DOHH2 (cell line): ENCODE measurements at regions not wholly inside any gene's neighbourhood (a gene's known extent, or its start where the extent isn't known, plus 50 kb on each side); places are given as distances from the start of the nearest gene placed in this dataset.

Experiments used
- EZH2phosphoT487 ChIP-seq: fragments of 200-600 bp; sonication (generic); IDR thresholded peaks from 2 replicates; pipeline ENCODE4 v1.6.1; 2017; ENCODE audit warnings: borderline replicate concordance, mild to moderate bottlenecking, antibody characterized with exemption, low read length, moderate library complexity, mixed read lengths
- TF ChIP-seq, protein P1 (sequence below): fragments of 200-600 bp; sonication (generic); IDR thresholded peaks from one replicate; pipeline ENCODE4 v1.5.1; 2014; ENCODE audit warnings: antibody characterized with exemption, mild to moderate bottlenecking, low read depth, low read length; ENCODE audit not compliant: poor library complexity, severe bottlenecking

GRCh38 chr4:83782591-83782990 lies 246.7 kb downstream of the GPAT3 start:
- TF ChIP-seq, protein P1, sequence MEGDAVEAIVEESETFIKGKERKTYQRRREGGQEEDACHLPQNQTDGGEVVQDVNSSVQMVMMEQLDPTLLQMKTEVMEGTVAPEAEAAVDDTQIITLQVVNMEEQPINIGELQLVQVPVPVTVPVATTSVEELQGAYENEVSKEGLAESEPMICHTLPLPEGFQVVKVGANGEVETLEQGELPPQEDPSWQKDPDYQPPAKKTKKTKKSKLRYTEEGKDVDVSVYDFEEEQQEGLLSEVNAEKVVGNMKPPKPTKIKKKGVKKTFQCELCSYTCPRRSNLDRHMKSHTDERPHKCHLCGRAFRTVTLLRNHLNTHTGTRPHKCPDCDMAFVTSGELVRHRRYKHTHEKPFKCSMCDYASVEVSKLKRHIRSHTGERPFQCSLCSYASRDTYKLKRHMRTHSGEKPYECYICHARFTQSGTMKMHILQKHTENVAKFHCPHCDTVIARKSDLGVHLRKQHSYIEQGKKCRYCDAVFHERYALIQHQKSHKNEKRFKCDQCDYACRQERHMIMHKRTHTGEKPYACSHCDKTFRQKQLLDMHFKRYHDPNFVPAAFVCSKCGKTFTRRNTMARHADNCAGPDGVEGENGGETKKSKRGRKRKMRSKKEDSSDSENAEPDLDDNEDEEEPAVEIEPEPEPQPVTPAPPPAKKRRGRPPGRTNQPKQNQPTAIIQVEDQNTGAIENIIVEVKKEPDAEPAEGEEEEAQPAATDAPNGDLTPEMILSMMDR, result no peak
- TF ChIP-seq EZH2phosphoT487, result no peak
